ENCODE measurements at regions not wholly inside any gene's neighbourhood (a gene's known extent, or its start where the extent isn't known, plus 50 kb on each side); places are given as distances from the start of the nearest gene placed in this dataset.
A peak's percentile ranks its signal among the peaks of the same experiment; 100 is the strongest.
"Not testable (repeated sequence)": the region's sequence is repeated elsewhere in the genome, so short reads cannot be mapped to it uniquely, and the experiment has no call there.

- intact Hi-C loops (cut with micrococcal nuclease); DNase-seq; ATAC-seq: not testable (repeated sequence)
Measured at GRCh38 chr21:9740177-9740941, 781.0 kb upstream of the TPTE start.

GRCh38 chr21:9740991-9741742 lies 780.2 kb upstream of the TPTE start:
- ATAC-seq; DNase-seq; intact Hi-C loops (cut with micrococcal nuclease): not testable (repeated sequence)

- DNase-seq; ATAC-seq; intact Hi-C loops (cut with micrococcal nuclease): not testable (repeated sequence)
Measured at GRCh38 chr21:9743566-9743965, 777.8 kb upstream of the TPTE start.

- intact Hi-C loops (cut with micrococcal nuclease); DNase-seq; ATAC-seq: not testable (repeated sequence)
Measured at GRCh38 chr21:9744166-9744565, 777.2 kb upstream of the TPTE start.

- intact Hi-C loops (cut with micrococcal nuclease); DNase-seq: not testable (repeated sequence)
- ATAC-seq: peak; percentile 33
Measured at GRCh38 chr21:9744593-9744992, 776.8 kb upstream of the TPTE start.

- DNase-seq; intact Hi-C loops (cut with micrococcal nuclease); ATAC-seq: not testable (repeated sequence)
Measured at GRCh38 chr21:9745457-9746108, 775.8 kb upstream of the TPTE start.

GRCh38 chr21:9746311-9746710 lies 775.1 kb upstream of the TPTE start:
- intact Hi-C loops (cut with micrococcal nuclease); DNase-seq; ATAC-seq: not testable (repeated sequence)

GRCh38 chr21:9746831-9747606 lies 774.4 kb upstream of the TPTE start:
- DNase-seq; ATAC-seq; intact Hi-C loops (cut with micrococcal nuclease): not testable (repeated sequence)

GRCh38 chr21:9747870-9748269 lies 773.5 kb upstream of the TPTE start:
- ATAC-seq; DNase-seq; intact Hi-C loops (cut with micrococcal nuclease): not testable (repeated sequence)

GRCh38 chr21:9748451-9748850 lies 772.9 kb upstream of the TPTE start:
- ATAC-seq; intact Hi-C loops (cut with micrococcal nuclease); DNase-seq: not testable (repeated sequence)

- ATAC-seq; DNase-seq; intact Hi-C loops (cut with micrococcal nuclease): not testable (repeated sequence)
Measured at GRCh38 chr21:9749741-9750230, 771.6 kb upstream of the TPTE start.

- intact Hi-C loops (cut with micrococcal nuclease): no loop called here
- ATAC-seq (no peak), DNase-seq (no peak)
Measured at GRCh38 chr21:9750341-9751086, 770.9 kb upstream of the TPTE start.

GRCh38 chr21:9751087-9751585 lies 770.2 kb upstream of the TPTE start:
- intact Hi-C loops (cut with micrococcal nuclease); DNase-seq; ATAC-seq: not testable (repeated sequence)

GRCh38 chr21:9752028-9752427 lies 769.4 kb upstream of the TPTE start:
- DNase-seq; ATAC-seq; intact Hi-C loops (cut with micrococcal nuclease): not testable (repeated sequence)

- intact Hi-C loops (cut with micrococcal nuclease): not testable (repeated sequence)
Measured at GRCh38 chr21:9753441-9753840, 767.9 kb upstream of the TPTE start.

GRCh38 chr21:9753943-9754342 lies 767.4 kb upstream of the TPTE start:
- intact Hi-C loops (cut with micrococcal nuclease): no loop called here
- DNase-seq (no peak), ATAC-seq (no peak)

More at GRCh38 chr21:9753441-9753840, 767.9 kb upstream of the TPTE start:
- ATAC-seq, DNase-seq: not testable (repeated sequence)

- DNase-seq; intact Hi-C loops (cut with micrococcal nuclease); ATAC-seq: not testable (repeated sequence)
Measured at GRCh38 chr21:9754434-9754833, 766.9 kb upstream of the TPTE start.

GRCh38 chr21:9755611-9756010 lies 765.8 kb upstream of the TPTE start:
- no peak for DNase-seq
- no peak for ATAC-seq
- intact Hi-C loops (cut with micrococcal nuclease): no loop called here

All from left ventricle myocardium superior (tissue), 1 donor.